ENCODE measurements at regions not wholly inside any gene's neighbourhood (a gene's known extent, or its start where the extent isn't known, plus 50 kb on each side); places are given as distances from the start of the nearest gene placed in this dataset.

DNA sequence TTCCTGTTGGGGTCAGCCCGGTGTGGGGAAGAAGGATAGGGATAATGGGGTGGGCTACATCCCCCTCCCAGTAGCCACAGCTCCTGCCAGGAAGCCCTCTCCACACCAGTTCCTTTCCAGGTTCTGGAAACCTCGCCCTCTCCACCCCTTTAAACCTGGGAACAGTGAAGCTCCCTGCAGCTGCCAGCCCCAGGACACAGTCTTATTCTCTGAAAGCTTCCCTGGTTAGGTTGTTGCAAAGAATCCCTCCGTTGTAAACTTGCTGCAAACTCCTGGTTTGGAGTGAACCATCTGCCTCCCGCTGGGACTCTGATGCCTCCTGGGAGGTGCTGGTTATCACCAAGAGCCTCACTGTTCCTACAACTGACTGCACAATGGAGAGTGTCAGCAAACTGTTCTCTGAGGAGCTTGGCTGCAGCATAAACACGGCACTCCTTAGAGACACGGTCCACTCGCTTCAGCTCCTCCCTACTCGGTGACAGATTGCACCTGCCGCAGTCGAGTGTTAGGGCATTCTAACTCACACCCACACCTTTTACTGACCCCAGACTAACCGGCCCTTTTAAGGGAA, 261.8 kb upstream of the RAB6C start:
- ATAC-seq: no peak
- Histone ChIP-seq H3K27me3 (peaks cover 23% of the 10 kb centered on the region), H3K27ac (no peak overlapping the region), H3K4me1 (no peaks in the 10 kb centered on the region), H3K9me3 (no peaks in the 10 kb centered on the region), H3K4me3 (no peak overlapping the region), H3K36me3 (no peaks in the 10 kb centered on the region)
- 21 to 32% methylated on average over 6 to 11 of the region's 11 CpGs for WGBS, 2 donors (ENCODE audit: low coverage in 1 of 2)
- no peak for TF ChIP-seq EP300 (IDR thresholded peaks at IDR 0.05)
- no peak for TF ChIP-seq POLR2AphosphoS5 (IDR thresholded peaks at IDR 0.05)
- TF ChIP-seq POLR2A (IDR thresholded peaks at IDR 0.05): no peak

DNA sequence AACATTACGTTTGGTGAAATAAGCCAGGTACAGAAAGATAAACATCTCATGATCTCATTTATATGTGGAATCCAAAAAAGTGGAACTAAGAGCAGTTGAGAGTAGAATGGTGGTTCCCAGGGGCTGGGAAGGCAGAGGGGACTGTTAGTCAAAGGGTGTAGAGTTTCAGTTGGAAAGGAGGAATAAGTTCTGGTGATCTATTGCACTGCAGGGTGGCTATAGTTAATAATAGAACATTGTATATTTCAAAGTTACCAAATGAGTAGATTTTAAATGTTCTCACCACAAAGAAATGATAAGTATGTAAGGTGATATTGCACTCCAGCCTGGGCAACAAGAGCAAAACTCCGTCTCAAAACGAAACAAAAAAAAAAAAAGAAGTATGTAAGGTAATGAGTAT, 260.1 kb upstream of the RAB6C start:
- TF ChIP-seq, protein P1, sequence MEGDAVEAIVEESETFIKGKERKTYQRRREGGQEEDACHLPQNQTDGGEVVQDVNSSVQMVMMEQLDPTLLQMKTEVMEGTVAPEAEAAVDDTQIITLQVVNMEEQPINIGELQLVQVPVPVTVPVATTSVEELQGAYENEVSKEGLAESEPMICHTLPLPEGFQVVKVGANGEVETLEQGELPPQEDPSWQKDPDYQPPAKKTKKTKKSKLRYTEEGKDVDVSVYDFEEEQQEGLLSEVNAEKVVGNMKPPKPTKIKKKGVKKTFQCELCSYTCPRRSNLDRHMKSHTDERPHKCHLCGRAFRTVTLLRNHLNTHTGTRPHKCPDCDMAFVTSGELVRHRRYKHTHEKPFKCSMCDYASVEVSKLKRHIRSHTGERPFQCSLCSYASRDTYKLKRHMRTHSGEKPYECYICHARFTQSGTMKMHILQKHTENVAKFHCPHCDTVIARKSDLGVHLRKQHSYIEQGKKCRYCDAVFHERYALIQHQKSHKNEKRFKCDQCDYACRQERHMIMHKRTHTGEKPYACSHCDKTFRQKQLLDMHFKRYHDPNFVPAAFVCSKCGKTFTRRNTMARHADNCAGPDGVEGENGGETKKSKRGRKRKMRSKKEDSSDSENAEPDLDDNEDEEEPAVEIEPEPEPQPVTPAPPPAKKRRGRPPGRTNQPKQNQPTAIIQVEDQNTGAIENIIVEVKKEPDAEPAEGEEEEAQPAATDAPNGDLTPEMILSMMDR (IDR thresholded peaks at IDR 0.05): no peak
- TF ChIP-seq EP300 (IDR thresholded peaks at IDR 0.05) (no peak), POLR2AphosphoS5 (IDR thresholded peaks at IDR 0.05) (no peak), POLR2A (IDR thresholded peaks at IDR 0.05) (no peak)
- ATAC-seq: no peak
- Histone ChIP-seq H3K27me3 (peaks cover 28% of the 10 kb centered on the region), H3K27ac (no peak overlapping the region), H3K36me3 (no peaks in the 10 kb centered on the region), H3K9me3 (no peaks in the 10 kb centered on the region), H3K4me3 (no peak overlapping the region), H3K4me1 (no peaks in the 10 kb centered on the region)
- WGBS, 2 donors (ENCODE audit: low coverage in 1 of 2): 51 to 53% methylated on average over 3 of the region's 3 CpGs

- 88% methylated on average over 3 of the region's 6 CpGs; no CpG with 5 or more reads in 1 of the 2 donors for WGBS, 2 donors (ENCODE audit: low coverage in 1 of 2)
- no peak overlapping the region for H3K27ac ChIP-seq
- H3K36me3 ChIP-seq: no peaks in the 10 kb centered on the region
- no peak overlapping the region for H3K4me3 ChIP-seq
- peaks cover 28% of the 10 kb centered on the region for H3K27me3 ChIP-seq
- H3K9me3 ChIP-seq: no peaks in the 10 kb centered on the region
- TF ChIP-seq EP300 (IDR thresholded peaks at IDR 0.05) (no peak), POLR2A (IDR thresholded peaks at IDR 0.05) (no peak), POLR2AphosphoS5 (IDR thresholded peaks at IDR 0.05) (no peak)
- TF ChIP-seq, protein P1 (IDR thresholded peaks at IDR 0.05): no peak
- no peaks in the 10 kb centered on the region for H3K4me1 ChIP-seq
- no peak for ATAC-seq
Measured at GRCh38 chr2:129720360-129720759, 259.1 kb upstream of the RAB6C start.

DNA sequence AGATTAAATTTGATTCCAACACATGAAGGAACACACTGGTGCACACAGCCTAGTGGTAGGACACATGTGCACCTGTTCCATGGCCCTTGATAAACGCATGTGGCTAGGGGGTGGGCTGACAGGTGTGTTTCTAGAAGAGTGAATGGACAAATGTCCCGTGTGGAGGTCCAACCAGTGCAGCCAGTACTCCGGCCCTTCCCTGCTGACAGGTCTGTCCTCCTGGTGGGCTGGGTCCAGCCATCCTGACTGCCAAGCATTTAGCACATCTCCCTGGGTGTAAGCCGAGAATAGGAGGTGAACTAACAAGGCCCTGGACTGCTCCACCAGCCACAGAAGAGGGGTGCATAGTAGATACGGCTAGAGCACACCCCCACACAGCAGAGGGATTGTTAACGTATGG, 258.7 kb upstream of the RAB6C start:
- H3K9me3 ChIP-seq: no peaks in the 10 kb centered on the region
- H3K27ac ChIP-seq: no peak overlapping the region
- peaks cover 27% of the 10 kb centered on the region for H3K27me3 ChIP-seq
- H3K36me3 ChIP-seq: no peaks in the 10 kb centered on the region
- H3K4me3 ChIP-seq: no peak overlapping the region
- no peaks in the 10 kb centered on the region for H3K4me1 ChIP-seq
- TF ChIP-seq POLR2AphosphoS5 (IDR thresholded peaks at IDR 0.05) (no peak), POLR2A (IDR thresholded peaks at IDR 0.05) (no peak), EP300 (IDR thresholded peaks at IDR 0.05) (no peak)
- TF ChIP-seq, protein P1 (IDR thresholded peaks at IDR 0.05): no peak
- WGBS, 2 donors (ENCODE audit: low coverage in 1 of 2): 69 to 100% methylated on average over 1 to 2 of the region's 6 CpGs
- ATAC-seq: no peak

DNA sequence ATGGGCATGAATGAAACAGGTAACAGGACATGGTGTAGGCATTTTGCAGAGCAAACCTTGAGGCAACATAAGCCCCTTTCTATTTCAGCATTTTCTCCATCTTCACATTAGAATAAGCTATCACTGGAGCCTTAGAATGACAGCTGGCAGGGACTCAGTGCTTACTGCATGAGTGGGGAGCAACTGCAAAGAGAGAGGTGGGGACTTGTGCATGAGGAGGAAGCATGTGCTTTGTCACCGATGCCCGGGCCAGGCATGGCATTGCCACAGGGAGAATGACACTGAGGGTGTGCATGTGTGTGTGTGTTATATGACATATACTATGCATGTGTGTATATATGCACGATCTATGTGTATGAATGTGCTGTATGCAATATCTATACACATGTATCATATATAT, 258.2 kb upstream of the RAB6C start:
- Histone ChIP-seq H3K27ac (no peak overlapping the region), H3K4me1 (no peaks in the 10 kb centered on the region), H3K9me3 (no peaks in the 10 kb centered on the region), H3K36me3 (no peaks in the 10 kb centered on the region), H3K27me3 (peaks cover 24% of the 10 kb centered on the region), H3K4me3 (no peak overlapping the region)
- TF ChIP-seq POLR2A (IDR thresholded peaks at IDR 0.05) (no peak), EP300 (IDR thresholded peaks at IDR 0.05) (no peak), POLR2AphosphoS5 (IDR thresholded peaks at IDR 0.05) (no peak)
- TF ChIP-seq, protein P1 (IDR thresholded peaks at IDR 0.05): no peak
- ATAC-seq: no peak
- 77 to 93% methylated on average over 3 of the region's 3 CpGs for WGBS, 2 donors (ENCODE audit: low coverage in 1 of 2)

Measured in gastroesophageal sphincter (tissue), 4 donors.